ENCODE measurements at regions not wholly inside any gene's neighbourhood (a gene's known extent, or its start where the extent isn't known, plus 50 kb on each side); places are given as distances from the start of the nearest gene placed in this dataset.
"Not testable (repeated sequence)": the region's sequence is repeated elsewhere in the genome, so short reads cannot be mapped to it uniquely, and the experiment has no call there.

DNA sequence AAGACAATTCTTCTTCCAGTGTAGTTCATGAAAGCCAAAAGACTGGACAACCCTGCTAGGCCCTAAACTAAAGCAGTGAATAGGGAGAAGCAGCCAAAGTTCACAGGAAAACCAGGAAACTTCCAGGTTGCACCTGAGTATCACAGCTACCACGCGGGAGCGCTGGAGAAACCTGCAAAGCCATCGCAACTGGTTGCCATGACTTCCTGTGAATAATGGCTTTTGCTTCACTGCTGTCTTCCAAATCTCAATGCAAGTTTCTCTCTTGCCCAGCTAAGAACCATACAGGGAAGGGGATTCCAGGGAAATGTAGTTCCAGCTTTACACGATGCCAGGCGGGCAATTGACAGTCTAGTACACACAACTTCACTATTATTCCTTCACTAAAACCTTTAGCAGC lies 114.1 kb downstream of the GXYLT1 start:
- 91 to 92% methylated on average over 6 of the region's 6 CpGs for WGBS, 2 donors
- Histone ChIP-seq H3K27ac (ENCODE audit: low read depth in 1 of 2, low read length in 2 of 2) (no peak overlapping the region), H3K27me3 (ENCODE audit: control insufficient read depth in 1 of 2, insufficient read depth in 2 of 2, low read length in 1 of 2) (peaks cover 0 to 1% of the 10 kb centered on the region in 2 donors), H3K4me3 (ENCODE audit: low read length in 2 of 2) (no peak overlapping the region), H3K4me1 (ENCODE audit: control insufficient read depth in 1 of 2, insufficient read depth in 2 of 2, low read length in 2 of 2) (no peaks in the 10 kb centered on the region), H3K36me3 (ENCODE audit: control insufficient read depth in 1 of 2, insufficient read depth in 2 of 2, low read length in 1 of 2) (no peaks in the 10 kb centered on the region), H3K9me3 (ENCODE audit: control insufficient read depth, low read length) (no peaks in the 10 kb centered on the region)
- intact Hi-C loops (cut with DNase I) = no loop called here
- ATAC-seq (ENCODE audit: low FRiP score) = no peak
- no peak for DNase-seq

DNA sequence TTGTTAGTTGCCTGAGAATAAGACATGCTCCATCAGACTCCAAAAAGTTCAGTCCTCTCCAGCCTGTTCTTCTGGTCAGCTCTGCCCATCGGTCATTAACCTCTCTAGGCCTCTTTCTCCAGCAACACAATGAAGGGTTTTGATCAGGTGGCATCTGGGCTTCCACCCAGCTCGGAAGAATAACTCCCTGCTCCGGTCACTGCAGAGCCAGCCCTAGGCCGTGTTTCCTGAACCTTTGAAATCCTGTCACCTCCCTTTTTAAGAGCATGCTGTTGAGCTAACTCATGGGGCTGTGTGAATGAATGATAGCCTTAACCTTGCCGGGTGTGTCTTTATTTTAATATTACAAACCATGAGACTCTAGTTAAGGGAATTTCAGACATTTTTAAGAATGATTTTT lies 117.1 kb downstream of the GXYLT1 start:
- Histone ChIP-seq H3K4me3 (ENCODE audit: low read length in 2 of 2) (no peak overlapping the region), H3K36me3 (ENCODE audit: control insufficient read depth in 1 of 2, insufficient read depth in 2 of 2, low read length in 1 of 2) (no peaks in the 10 kb centered on the region), H3K27ac (ENCODE audit: low read depth in 1 of 2, low read length in 2 of 2) (no peak overlapping the region), H3K27me3 (ENCODE audit: control insufficient read depth in 1 of 2, insufficient read depth in 2 of 2, low read length in 1 of 2) (peaks cover 0 to 1% of the 10 kb centered on the region in 2 donors), H3K9me3 (ENCODE audit: control insufficient read depth, low read length) (no peaks in the 10 kb centered on the region), H3K4me1 (ENCODE audit: control insufficient read depth in 1 of 2, insufficient read depth in 2 of 2, low read length in 2 of 2) (peaks cover 0 to 1% of the 10 kb centered on the region in 2 donors)
- 84 to 90% methylated on average over 5 of the region's 5 CpGs for WGBS, 2 donors
- intact Hi-C loops (cut with DNase I) = loop anchor here in 1 of 2 donors (5.0 to 10.0 kb wide), 2 partner anchors 343 to 1080 kb away; no protein-coding TSS in a partner anchor
- no peak for ATAC-seq (ENCODE audit: low FRiP score)
- no peak for DNase-seq

DNA sequence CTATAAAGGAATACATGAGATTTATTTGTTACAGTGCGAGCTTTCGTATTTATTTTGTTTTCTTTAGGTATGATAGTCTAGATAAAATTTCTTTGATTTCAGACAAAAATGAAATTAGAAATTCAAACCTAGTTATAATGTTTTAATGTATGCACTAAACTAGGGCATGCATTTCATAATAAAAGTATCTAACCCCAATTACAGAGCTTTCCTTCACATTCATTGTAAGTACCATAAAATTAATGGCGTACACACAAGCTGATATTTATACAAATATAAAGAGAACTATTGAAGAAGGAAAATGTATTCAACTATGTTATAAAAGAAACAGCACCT lies 120.2 kb downstream of the GXYLT1 start:
- H3K4me3 ChIP-seq (ENCODE audit: low read length in 2 of 2) = no peak overlapping the region
- intact Hi-C loops (cut with DNase I) = loop anchor here (5.0 to 10.0 kb wide), 4 partner anchors 340 to 1077 kb away; no protein-coding TSS in a partner anchor
- H3K27ac ChIP-seq (ENCODE audit: low read depth in 1 of 2, low read length in 2 of 2) = no peak overlapping the region
- H3K27me3 ChIP-seq (ENCODE audit: control insufficient read depth in 1 of 2, insufficient read depth in 2 of 2, low read length in 1 of 2) = no peaks in the 10 kb centered on the region
- WGBS, 2 donors = 14 to 15% methylated on average over 3 of the region's 3 CpGs
- no peaks in the 10 kb centered on the region for H3K9me3 ChIP-seq (ENCODE audit: control insufficient read depth, low read length)
- no peaks in the 10 kb centered on the region for H3K36me3 ChIP-seq (ENCODE audit: control insufficient read depth in 1 of 2, insufficient read depth in 2 of 2, low read length in 1 of 2)
- DNase-seq (no peak), ATAC-seq (ENCODE audit: low FRiP score) (no peak)
- H3K4me1 ChIP-seq (ENCODE audit: control insufficient read depth in 1 of 2, insufficient read depth in 2 of 2, low read length in 2 of 2) = peaks cover 0 to 1% of the 10 kb centered on the region in 2 donors

DNA sequence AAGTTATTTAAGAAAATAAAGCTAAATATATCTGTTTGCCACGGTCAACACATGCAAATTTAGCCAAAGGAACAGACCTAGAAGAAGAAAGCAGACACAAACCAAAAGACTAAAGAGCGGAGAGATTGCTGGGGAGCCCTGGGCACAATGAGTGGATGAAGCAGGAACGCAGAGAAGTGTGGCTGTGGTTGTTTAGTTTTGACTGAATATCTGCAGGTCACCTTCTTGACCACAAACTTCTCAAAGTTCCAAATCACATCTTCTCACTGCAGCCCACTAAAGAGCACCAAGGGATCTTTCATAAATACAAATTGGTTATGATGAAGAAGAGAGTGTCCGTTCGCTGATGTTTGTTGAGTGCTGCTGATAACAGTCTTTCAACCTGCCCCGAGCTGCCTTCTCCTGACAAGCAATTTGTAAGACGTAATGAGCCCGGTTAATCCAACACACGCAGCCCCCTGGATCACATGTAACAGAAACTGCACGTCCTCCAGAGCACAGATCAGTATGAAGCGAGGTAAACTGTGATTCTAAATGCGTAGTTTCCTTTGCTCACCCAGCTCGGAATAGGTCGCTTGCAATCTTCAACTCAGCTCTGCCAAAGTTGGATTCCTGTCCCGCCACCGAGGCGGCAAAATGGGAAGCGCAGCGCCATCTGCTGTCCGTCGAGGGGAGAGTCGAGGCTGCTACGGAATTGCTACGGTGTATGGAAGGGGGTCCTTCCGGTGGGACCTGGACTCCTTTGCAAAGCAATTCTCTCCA lies 120.8 kb downstream of the GXYLT1 start:
- WGBS, 2 donors = 4% methylated on average over 25 of the region's 25 CpGs

DNA sequence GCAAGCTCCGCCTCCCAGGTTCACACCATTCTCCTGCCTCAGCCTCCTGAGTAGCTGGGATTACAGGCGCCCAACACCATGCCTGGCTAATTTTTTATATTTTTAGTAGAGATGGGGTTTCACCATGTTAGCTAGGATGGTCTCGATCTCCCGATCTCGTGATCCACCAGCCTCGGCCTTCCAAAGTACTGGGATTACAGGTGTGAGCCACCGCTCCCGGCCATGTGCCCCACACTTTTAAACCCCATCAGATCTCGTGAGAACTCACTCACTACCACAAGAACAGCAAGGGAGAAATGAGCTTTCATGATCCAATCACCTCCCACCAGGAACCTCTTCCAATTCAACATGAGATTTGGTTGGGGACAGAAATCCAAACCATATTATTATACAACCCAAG lies 122.7 kb downstream of the GXYLT1 start:
- H3K27ac ChIP-seq (ENCODE audit: low read depth in 1 of 2, low read length in 2 of 2); H3K36me3 ChIP-seq (ENCODE audit: control insufficient read depth in 1 of 2, insufficient read depth in 2 of 2, low read length in 1 of 2); H3K4me3 ChIP-seq (ENCODE audit: low read length in 2 of 2); H3K4me1 ChIP-seq (ENCODE audit: control insufficient read depth in 1 of 2, insufficient read depth in 2 of 2, low read length in 2 of 2); H3K27me3 ChIP-seq (ENCODE audit: control insufficient read depth in 1 of 2, insufficient read depth in 2 of 2, low read length in 1 of 2); ATAC-seq (ENCODE audit: low FRiP score); H3K9me3 ChIP-seq (ENCODE audit: control insufficient read depth, low read length); DNase-seq: not testable (repeated sequence)
- 95 to 96% methylated on average over 9 of the region's 9 CpGs for WGBS, 2 donors
- intact Hi-C loops (cut with DNase I) = loop anchor here (5.0 to 10.0 kb wide), 4 partner anchors 337 to 1075 kb away; no protein-coding TSS in a partner anchor

More for the DNA sequence above, 120.8 kb downstream of the GXYLT1 start:
- no peaks in the 10 kb centered on the region for H3K27me3 ChIP-seq (ENCODE audit: control insufficient read depth in 1 of 2, insufficient read depth in 2 of 2, low read length in 1 of 2)
- no peaks in the 10 kb centered on the region for H3K36me3 ChIP-seq (ENCODE audit: control insufficient read depth in 1 of 2, insufficient read depth in 2 of 2, low read length in 1 of 2)
- intact Hi-C loops (cut with DNase I) = loop anchor here (5.0 to 10.0 kb wide), 4 partner anchors 339 to 1077 kb away; no protein-coding TSS in a partner anchor
- peak overlapping the region; percentile 66 to 99 for H3K4me3 ChIP-seq (ENCODE audit: low read length in 2 of 2)
- H3K9me3 ChIP-seq (ENCODE audit: control insufficient read depth, low read length) = no peaks in the 10 kb centered on the region
- peak; percentile 94 for ATAC-seq (ENCODE audit: low FRiP score)
- DNase-seq = peak; percentile 83 to 92
- H3K4me1 ChIP-seq (ENCODE audit: control insufficient read depth in 1 of 2, insufficient read depth in 2 of 2, low read length in 2 of 2) = peaks cover 0 to 1% of the 10 kb centered on the region in 2 donors
- no peak overlapping the region for H3K27ac ChIP-seq (ENCODE audit: low read depth in 1 of 2, low read length in 2 of 2)

DNA sequence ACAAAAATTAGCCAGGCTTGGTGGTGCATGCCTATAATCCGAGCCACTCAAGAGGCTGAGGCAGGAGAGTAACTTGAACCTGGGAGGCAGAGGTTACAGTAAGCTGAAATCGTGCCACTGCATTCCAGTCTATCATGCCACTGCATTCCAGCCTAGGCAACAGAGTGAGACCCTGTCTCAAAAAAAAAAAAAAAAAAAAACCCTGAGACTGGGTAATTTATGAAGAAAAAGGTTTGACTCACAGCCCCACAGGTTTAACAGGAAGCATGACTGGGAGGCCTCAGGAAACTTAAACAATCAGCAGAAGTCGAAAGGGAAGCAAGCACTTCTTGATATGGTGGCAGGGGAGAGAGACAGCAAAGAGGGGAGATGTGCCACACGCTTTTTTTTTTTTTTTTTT lies 123.2 kb downstream of the GXYLT1 start:
- Histone ChIP-seq H3K27ac (ENCODE audit: low read depth in 1 of 2, low read length in 2 of 2) (no peak overlapping the region), H3K27me3 (ENCODE audit: control insufficient read depth in 1 of 2, insufficient read depth in 2 of 2, low read length in 1 of 2) (no peaks in the 10 kb centered on the region), H3K36me3 (ENCODE audit: control insufficient read depth in 1 of 2, insufficient read depth in 2 of 2, low read length in 1 of 2) (no peaks in the 10 kb centered on the region), H3K4me1 (ENCODE audit: control insufficient read depth in 1 of 2, insufficient read depth in 2 of 2, low read length in 2 of 2) (peaks cover 0 to 1% of the 10 kb centered on the region in 2 donors), H3K4me3 (ENCODE audit: low read length in 2 of 2) (no peak overlapping the region), H3K9me3 (ENCODE audit: control insufficient read depth, low read length) (no peaks in the 10 kb centered on the region)
- no peak for DNase-seq
- no peak for ATAC-seq (ENCODE audit: low FRiP score)
- intact Hi-C loops (cut with DNase I) = loop anchor here (5.0 to 10.0 kb wide), 4 partner anchors 337 to 1074 kb away; no protein-coding TSS in a partner anchor
- WGBS, 2 donors = 78 to 87% methylated on average over 4 of the region's 4 CpGs

DNA sequence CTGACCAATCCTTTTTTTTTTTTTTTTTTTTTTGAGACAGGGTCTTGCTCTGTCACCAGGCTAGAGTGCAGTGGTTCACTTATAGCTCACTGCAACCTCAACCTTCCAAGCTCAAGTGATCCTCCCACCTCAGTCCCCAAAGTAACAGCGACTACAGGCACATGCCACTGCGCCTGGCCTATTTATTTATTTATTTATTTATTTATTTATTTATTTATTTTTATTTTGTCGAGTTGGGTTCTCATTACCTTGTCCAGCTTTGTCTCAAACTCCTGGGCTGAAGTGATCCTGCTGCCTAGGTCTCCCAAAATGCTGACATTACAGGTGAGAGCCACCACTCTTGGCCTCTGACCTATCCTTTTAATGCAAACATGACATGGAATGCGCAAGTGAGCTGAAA lies 124.4 kb downstream of the GXYLT1 start:
- no peak for DNase-seq
- no peak overlapping the region for H3K27ac ChIP-seq (ENCODE audit: low read depth in 1 of 2, low read length in 2 of 2)
- peaks cover 0 to 1% of the 10 kb centered on the region in 2 donors for H3K4me1 ChIP-seq (ENCODE audit: control insufficient read depth in 1 of 2, insufficient read depth in 2 of 2, low read length in 2 of 2)
- H3K36me3 ChIP-seq (ENCODE audit: control insufficient read depth in 1 of 2, insufficient read depth in 2 of 2, low read length in 1 of 2) = no peaks in the 10 kb centered on the region
- H3K4me3 ChIP-seq (ENCODE audit: low read length in 2 of 2) = no peak overlapping the region
- no peaks in the 10 kb centered on the region for H3K27me3 ChIP-seq (ENCODE audit: control insufficient read depth in 1 of 2, insufficient read depth in 2 of 2, low read length in 1 of 2)
- WGBS, 2 donors = 93 to 98% methylated on average over 4 of the region's 4 CpGs
- no peak for ATAC-seq (ENCODE audit: low FRiP score)
- no peaks in the 10 kb centered on the region for H3K9me3 ChIP-seq (ENCODE audit: control insufficient read depth, low read length)
- intact Hi-C loops (cut with DNase I) = loop anchor here (5.0 to 10.0 kb wide), 4 partner anchors 335 to 1073 kb away; no protein-coding TSS in a partner anchor

DNA sequence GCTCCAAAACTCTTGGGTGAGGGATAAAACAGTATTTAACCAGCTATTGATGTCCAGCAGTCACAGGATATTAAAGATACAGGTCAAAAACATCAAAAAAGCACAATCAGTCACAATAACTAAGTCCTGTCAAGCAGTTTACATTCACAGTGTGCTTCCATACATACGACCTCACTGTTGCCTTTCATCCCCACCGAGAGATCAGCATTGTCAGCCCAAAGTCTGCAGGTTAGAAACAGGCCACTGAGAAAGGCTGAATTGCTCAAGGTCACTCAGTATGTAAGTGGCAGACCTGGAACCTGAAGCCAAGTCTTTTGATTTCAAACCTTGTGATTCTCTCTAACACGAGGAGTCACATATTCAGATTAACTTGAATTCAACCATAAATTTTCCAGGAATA lies 124.9 kb downstream of the GXYLT1 start:
- 83 to 90% methylated on average over 3 of the region's 3 CpGs for WGBS, 2 donors

GRCh38 chr12:42017051-42017450 lies 127.6 kb downstream of the GXYLT1 start:
- ATAC-seq (ENCODE audit: low FRiP score) (no peak), DNase-seq (no peak)
- Histone ChIP-seq H3K27ac (ENCODE audit: low read depth in 1 of 2, low read length in 2 of 2) (no peak overlapping the region), H3K4me3 (ENCODE audit: low read length in 2 of 2) (no peak overlapping the region), H3K9me3 (ENCODE audit: control insufficient read depth, low read length) (no peaks in the 10 kb centered on the region), H3K27me3 (ENCODE audit: control insufficient read depth in 1 of 2, insufficient read depth in 2 of 2, low read length in 1 of 2) (no peaks in the 10 kb centered on the region), H3K36me3 (ENCODE audit: control insufficient read depth in 1 of 2, insufficient read depth in 2 of 2, low read length in 1 of 2) (no peaks in the 10 kb centered on the region), H3K4me1 (ENCODE audit: control insufficient read depth in 1 of 2, insufficient read depth in 2 of 2, low read length in 2 of 2) (peaks cover 0 to 1% of the 10 kb centered on the region in 2 donors)
- intact Hi-C loops (cut with DNase I) = no loop called here
- WGBS, 2 donors = 87% methylated on average over 6 of the region's 6 CpGs

More for the DNA sequence above, 124.9 kb downstream of the GXYLT1 start:
- no peak overlapping the region for H3K4me3 ChIP-seq (ENCODE audit: low read length in 2 of 2)
- DNase-seq (no peak), ATAC-seq (ENCODE audit: low FRiP score) (no peak)
- H3K9me3 ChIP-seq (ENCODE audit: control insufficient read depth, low read length) = no peaks in the 10 kb centered on the region
- intact Hi-C loops (cut with DNase I) = loop anchor here (5.0 to 10.0 kb wide), 4 partner anchors 335 to 1072 kb away; no protein-coding TSS in a partner anchor
- H3K36me3 ChIP-seq (ENCODE audit: control insufficient read depth in 1 of 2, insufficient read depth in 2 of 2, low read length in 1 of 2) = no peaks in the 10 kb centered on the region
- peaks cover 0 to 1% of the 10 kb centered on the region in 2 donors for H3K4me1 ChIP-seq (ENCODE audit: control insufficient read depth in 1 of 2, insufficient read depth in 2 of 2, low read length in 2 of 2)
- H3K27ac ChIP-seq (ENCODE audit: low read depth in 1 of 2, low read length in 2 of 2) = no peak overlapping the region
- H3K27me3 ChIP-seq (ENCODE audit: control insufficient read depth in 1 of 2, insufficient read depth in 2 of 2, low read length in 1 of 2) = no peaks in the 10 kb centered on the region
